Gastrocnemius medialis (tissue), 4 donors: ENCODE measurements at regions not wholly inside any gene's neighbourhood (a gene's known extent, or its start where the extent isn't known, plus 50 kb on each side); places are given as distances from the start of the nearest gene placed in this dataset.

Experiments used
- CTCF ChIP-seq, 5 experiments: fragments of 450-650 bp in 3 of 5; fragments of 200-600 bp in 2 of 5; sonication (generic) in 2 of 5; IDR thresholded peaks in 4 of 5; conservative IDR thresholded peaks in 1 of 5; 1 replicate in 4 of 5; 2 replicates in 1 of 5; pipeline ENCODE4 v1.5.1; 2016 to 2019; ENCODE audit warnings: antibody characterized with exemption in 5 of 5, mild to moderate bottlenecking in 3 of 5, moderate library complexity in 3 of 5
- POLR2A ChIP-seq, 2 donors: fragments of 450-650 bp; IDR thresholded peaks; one replicate each; pipeline ENCODE4 v1.6.1; 2017; ENCODE audit warnings: antibody characterized with exemption in 2 of 2, mild to moderate bottlenecking in 2 of 2, moderate library complexity in 2 of 2

- TF ChIP-seq CTCF (IDR thresholded peaks at IDR 0.05 in 4 of 5, conservative IDR thresholded peaks at IDR 0.05 in 1 of 5) (no peak), POLR2A (IDR thresholded peaks at IDR 0.05) (no peak)
Measured at GRCh38 chr4:116066711-116067245, 953.4 kb upstream of the NDST4 start.
